ENCODE measurements at regions not wholly inside any gene's neighbourhood (a gene's known extent, or its start where the extent isn't known, plus 50 kb on each side); places are given as distances from the start of the nearest gene placed in this dataset.
A peak's percentile ranks its signal among the peaks of the same experiment; 100 is the strongest.

DNA sequence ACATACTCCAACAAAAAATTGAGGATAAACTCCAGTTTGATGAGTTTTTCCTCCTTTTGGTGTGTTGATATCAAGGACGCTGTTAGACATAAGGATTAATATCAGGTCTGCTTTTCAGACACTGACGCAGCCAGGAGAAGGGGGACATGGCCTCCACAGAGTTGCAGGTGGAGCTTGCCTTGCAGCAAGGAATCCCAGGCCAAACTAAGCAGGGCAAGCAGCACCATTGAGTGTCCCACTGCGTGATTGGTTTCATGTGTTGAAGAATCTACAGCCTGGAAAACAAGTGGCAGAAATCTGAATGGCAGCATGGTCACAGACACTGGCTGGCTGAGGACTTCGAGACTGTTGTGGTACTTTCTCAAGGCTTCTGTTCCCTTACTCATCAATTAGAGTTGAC lies 777.6 kb downstream of the KCNJ18 start:
- no peaks in the 10 kb centered on the region for H3K36me3 ChIP-seq (ENCODE audit: low read depth, missing control alignments)
- no peaks in the 10 kb centered on the region for H3K4me1 ChIP-seq
- DNase-seq: no peak
- intact Hi-C loops (cut with DNase I; ENCODE audit: low total_unique reads): no loop called here
- no peak overlapping the region for H3K27ac ChIP-seq
- H3K27me3 ChIP-seq: no peaks in the 10 kb centered on the region
- WGBS, 2 donors: 69 to 73% methylated on average over 3 to 4 of the region's 4 CpGs
- H3K4me3 ChIP-seq: no peak overlapping the region
- H3K9me3 ChIP-seq: no peaks in the 10 kb centered on the region
- no peak for TF ChIP-seq POLR2A (IDR thresholded peaks at IDR 0.05)
- TF ChIP-seq, protein P1, sequence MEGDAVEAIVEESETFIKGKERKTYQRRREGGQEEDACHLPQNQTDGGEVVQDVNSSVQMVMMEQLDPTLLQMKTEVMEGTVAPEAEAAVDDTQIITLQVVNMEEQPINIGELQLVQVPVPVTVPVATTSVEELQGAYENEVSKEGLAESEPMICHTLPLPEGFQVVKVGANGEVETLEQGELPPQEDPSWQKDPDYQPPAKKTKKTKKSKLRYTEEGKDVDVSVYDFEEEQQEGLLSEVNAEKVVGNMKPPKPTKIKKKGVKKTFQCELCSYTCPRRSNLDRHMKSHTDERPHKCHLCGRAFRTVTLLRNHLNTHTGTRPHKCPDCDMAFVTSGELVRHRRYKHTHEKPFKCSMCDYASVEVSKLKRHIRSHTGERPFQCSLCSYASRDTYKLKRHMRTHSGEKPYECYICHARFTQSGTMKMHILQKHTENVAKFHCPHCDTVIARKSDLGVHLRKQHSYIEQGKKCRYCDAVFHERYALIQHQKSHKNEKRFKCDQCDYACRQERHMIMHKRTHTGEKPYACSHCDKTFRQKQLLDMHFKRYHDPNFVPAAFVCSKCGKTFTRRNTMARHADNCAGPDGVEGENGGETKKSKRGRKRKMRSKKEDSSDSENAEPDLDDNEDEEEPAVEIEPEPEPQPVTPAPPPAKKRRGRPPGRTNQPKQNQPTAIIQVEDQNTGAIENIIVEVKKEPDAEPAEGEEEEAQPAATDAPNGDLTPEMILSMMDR (IDR thresholded peaks at IDR 0.05): no peak

- H3K4me1 ChIP-seq: no peaks in the 10 kb centered on the region
- no peak for DNase-seq
- no peaks in the 10 kb centered on the region for H3K27me3 ChIP-seq
- intact Hi-C loops (cut with DNase I; ENCODE audit: low total_unique reads): no loop called here
- no peaks in the 10 kb centered on the region for H3K9me3 ChIP-seq
- no peak for TF ChIP-seq POLR2A (IDR thresholded peaks at IDR 0.05)
- TF ChIP-seq, protein P1 (IDR thresholded peaks at IDR 0.05): no peak
- no peak overlapping the region for H3K4me3 ChIP-seq
- 70 to 72% methylated on average over 7 of the region's 7 CpGs for WGBS, 2 donors
- no peaks in the 10 kb centered on the region for H3K36me3 ChIP-seq (ENCODE audit: low read depth, missing control alignments)
- H3K27ac ChIP-seq: no peak overlapping the region
These were observed 778.3 kb downstream of the KCNJ18 start for GRCh38 chr17:22470411-22471175.

DNA sequence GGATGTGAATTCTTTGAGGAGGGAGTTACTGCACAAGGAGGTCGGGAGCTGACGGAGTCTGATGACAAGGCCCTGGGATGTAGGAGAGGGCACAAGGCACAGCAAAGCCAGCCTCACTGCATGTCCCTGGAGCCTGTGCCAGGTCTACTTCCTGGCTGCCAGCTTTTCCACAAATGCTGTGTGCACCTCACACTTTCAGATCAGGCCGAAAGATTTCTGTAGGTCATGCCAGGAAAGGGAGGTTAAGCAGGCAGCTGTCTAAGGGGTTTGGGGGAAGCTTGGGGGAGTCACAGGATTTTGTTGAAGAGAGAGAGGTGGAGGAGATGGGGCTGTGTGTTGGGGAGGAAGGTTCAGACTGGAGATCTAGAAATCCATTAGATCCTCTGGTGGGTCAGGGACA lies 792.5 kb downstream of the KCNJ18 start:
- no peak overlapping the region for H3K4me3 ChIP-seq
- no peaks in the 10 kb centered on the region for H3K4me1 ChIP-seq
- no peak for TF ChIP-seq POLR2A (IDR thresholded peaks at IDR 0.05)
- TF ChIP-seq, protein P1 (IDR thresholded peaks at IDR 0.05): no peak
- H3K36me3 ChIP-seq (ENCODE audit: low read depth, missing control alignments): no peaks in the 10 kb centered on the region
- H3K27me3 ChIP-seq: no peaks in the 10 kb centered on the region
- intact Hi-C loops (cut with DNase I; ENCODE audit: low total_unique reads): no loop called here
- no peaks in the 10 kb centered on the region for H3K9me3 ChIP-seq
- WGBS, 2 donors: 56 to 73% methylated on average over 3 of the region's 3 CpGs
- no peak overlapping the region for H3K27ac ChIP-seq
- no peak for DNase-seq

- Histone ChIP-seq H3K4me1 (no peaks in the 10 kb centered on the region), H3K4me3 (no peak overlapping the region), H3K36me3 (ENCODE audit: low read depth, missing control alignments) (no peaks in the 10 kb centered on the region), H3K27ac (no peak overlapping the region), H3K27me3 (no peaks in the 10 kb centered on the region), H3K9me3 (no peaks in the 10 kb centered on the region)
- no peak for DNase-seq
- intact Hi-C loops (cut with DNase I; ENCODE audit: low total_unique reads): no loop called here
- TF ChIP-seq POLR2A (IDR thresholded peaks at IDR 0.05): no peak
- TF ChIP-seq, protein P1 (IDR thresholded peaks at IDR 0.05): no peak
- 53 to 59% methylated on average over 3 of the region's 3 CpGs for WGBS, 2 donors
These were observed 798.1 kb downstream of the KCNJ18 start for GRCh38 chr17:22490399-22490798.

DNA sequence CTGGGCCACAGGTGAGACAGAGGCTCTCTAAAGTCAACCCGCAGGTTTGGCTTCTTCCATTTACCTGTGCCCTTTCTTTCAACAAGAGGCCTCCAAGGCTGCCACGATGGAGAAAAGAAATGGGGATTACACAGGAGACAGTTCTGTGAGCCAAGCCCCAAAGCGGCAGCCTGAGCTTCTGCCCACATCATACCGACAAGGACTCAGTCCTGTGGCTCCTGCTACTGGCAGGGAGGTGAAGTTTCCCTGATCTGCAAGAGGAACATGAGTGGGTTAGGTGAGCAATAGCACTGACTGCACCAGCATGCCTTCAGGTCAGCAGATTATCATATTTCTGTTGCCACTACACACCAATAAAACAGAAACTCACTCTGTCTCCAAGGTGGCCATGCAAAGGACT lies 800.0 kb downstream of the KCNJ18 start:
- Histone ChIP-seq H3K4me3 (no peak overlapping the region), H3K4me1 (no peaks in the 10 kb centered on the region), H3K27ac (no peak overlapping the region), H3K9me3 (no peaks in the 10 kb centered on the region), H3K36me3 (ENCODE audit: low read depth, missing control alignments) (no peaks in the 10 kb centered on the region), H3K27me3 (no peaks in the 10 kb centered on the region)
- WGBS, 2 donors: 63 to 71% methylated on average over 4 of the region's 4 CpGs
- intact Hi-C loops (cut with DNase I; ENCODE audit: low total_unique reads): no loop called here
- TF ChIP-seq POLR2A (IDR thresholded peaks at IDR 0.05): no peak
- TF ChIP-seq, protein P1 (IDR thresholded peaks at IDR 0.05): peak in 2 of 3 experiments; percentile 13 to 19
- peak; percentile 62 for DNase-seq

Measured in testis (tissue), 2 donors.